ENCODE measurements at regions not wholly inside any gene's neighbourhood (a gene's known extent, or its start where the extent isn't known, plus 50 kb on each side); places are given as distances from the start of the nearest gene placed in this dataset.

GRCh38 chr11:11742486-11742885, 99.3 kb upstream of the USP47 start:
- TF ChIP-seq, protein P1, sequence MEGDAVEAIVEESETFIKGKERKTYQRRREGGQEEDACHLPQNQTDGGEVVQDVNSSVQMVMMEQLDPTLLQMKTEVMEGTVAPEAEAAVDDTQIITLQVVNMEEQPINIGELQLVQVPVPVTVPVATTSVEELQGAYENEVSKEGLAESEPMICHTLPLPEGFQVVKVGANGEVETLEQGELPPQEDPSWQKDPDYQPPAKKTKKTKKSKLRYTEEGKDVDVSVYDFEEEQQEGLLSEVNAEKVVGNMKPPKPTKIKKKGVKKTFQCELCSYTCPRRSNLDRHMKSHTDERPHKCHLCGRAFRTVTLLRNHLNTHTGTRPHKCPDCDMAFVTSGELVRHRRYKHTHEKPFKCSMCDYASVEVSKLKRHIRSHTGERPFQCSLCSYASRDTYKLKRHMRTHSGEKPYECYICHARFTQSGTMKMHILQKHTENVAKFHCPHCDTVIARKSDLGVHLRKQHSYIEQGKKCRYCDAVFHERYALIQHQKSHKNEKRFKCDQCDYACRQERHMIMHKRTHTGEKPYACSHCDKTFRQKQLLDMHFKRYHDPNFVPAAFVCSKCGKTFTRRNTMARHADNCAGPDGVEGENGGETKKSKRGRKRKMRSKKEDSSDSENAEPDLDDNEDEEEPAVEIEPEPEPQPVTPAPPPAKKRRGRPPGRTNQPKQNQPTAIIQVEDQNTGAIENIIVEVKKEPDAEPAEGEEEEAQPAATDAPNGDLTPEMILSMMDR (IDR thresholded peaks at IDR 0.05): no peak
- no peak for TF ChIP-seq REST (IDR thresholded peaks at IDR 0.05; ENCODE audit: insufficient read depth in 1 of 2, low read depth in 2 of 2, low read length in 1 of 2)
